Tibial nerve (tissue), 4 donors: ENCODE measurements at regions not wholly inside any gene's neighbourhood (a gene's known extent, or its start where the extent isn't known, plus 50 kb on each side); places are given as distances from the start of the nearest gene placed in this dataset.

Source experiments
- CTCF ChIP-seq, 5 experiments: fragments of 200-600 bp in 3 of 5; fragments of 450-650 bp in 2 of 5; sonication (generic) in 3 of 5; IDR thresholded peaks; one replicate each; pipeline ENCODE4 v1.5.1; 2016 to 2019; ENCODE audit warnings: antibody characterized with exemption in 5 of 5, mild to moderate bottlenecking in 3 of 5, moderate library complexity in 2 of 5
- EP300 ChIP-seq, 2 donors: sonication (generic); formaldehyde crosslinking; IDR thresholded peaks; one replicate each; pipeline ENCODE4 v1.6.1; 2017; ENCODE audit warnings: antibody characterized with exemption in 2 of 2, mild to moderate bottlenecking in 1 of 2
- POLR2A ChIP-seq, 2 donors: fragments of 450-650 bp; IDR thresholded peaks; one replicate each; pipeline ENCODE4 v1.6.1; 2017; ENCODE audit warnings: antibody characterized with exemption in 2 of 2, mild to moderate bottlenecking in 2 of 2, moderate library complexity in 2 of 2

DNA sequence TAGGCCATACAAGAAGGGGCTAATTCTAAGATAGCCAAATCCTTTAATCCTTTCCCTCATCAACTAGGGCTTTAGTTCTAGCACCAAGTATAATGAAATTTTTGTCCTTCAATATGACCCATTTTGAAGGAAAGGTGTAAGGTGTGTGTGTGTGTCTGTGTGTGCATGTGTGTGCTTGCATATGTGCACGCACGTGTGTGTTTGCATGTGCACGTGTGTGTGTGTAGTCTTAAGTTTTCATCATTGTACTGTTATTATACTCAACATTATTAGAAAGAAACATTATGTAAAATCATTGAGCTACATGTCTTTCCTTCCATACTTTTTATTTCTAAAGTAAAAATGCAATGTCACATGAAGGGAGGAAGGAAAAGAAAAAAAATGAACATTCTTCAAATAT lies 547.7 kb downstream of the FAM181B start:
- TF ChIP-seq CTCF (IDR thresholded peaks at IDR 0.05) (no peak), POLR2A (IDR thresholded peaks at IDR 0.05) (no peak), EP300 (IDR thresholded peaks at IDR 0.05) (no peak)
